ENCODE measurements at regions not wholly inside any gene's neighbourhood (a gene's known extent, or its start where the extent isn't known, plus 50 kb on each side); places are given as distances from the start of the nearest gene placed in this dataset.

DNA sequence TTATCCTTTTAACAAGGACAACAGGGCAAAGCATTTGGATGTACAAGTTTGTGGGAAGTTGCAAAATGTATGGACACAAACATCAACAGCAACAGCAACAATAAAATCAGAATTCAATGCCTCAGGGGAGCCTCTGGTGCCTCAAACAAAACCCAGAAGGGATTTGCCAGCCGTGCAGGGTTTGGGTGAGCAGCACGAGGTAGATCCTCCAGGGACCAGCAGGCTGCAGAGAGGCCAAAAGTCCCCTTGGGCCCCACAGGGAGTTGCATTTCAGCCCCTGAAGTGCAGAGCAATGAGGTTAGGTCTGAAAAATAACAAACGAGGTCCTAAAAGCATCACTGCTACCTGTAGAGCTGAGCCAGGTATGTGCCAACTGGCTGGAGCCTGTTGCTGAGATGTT, 51.7 kb upstream of the CPXM2 start:
- TF ChIP-seq CBX3 (IDR thresholded peaks at IDR 0.05; ENCODE audit: low read depth): no peak
- TF ChIP-seq, protein P1, sequence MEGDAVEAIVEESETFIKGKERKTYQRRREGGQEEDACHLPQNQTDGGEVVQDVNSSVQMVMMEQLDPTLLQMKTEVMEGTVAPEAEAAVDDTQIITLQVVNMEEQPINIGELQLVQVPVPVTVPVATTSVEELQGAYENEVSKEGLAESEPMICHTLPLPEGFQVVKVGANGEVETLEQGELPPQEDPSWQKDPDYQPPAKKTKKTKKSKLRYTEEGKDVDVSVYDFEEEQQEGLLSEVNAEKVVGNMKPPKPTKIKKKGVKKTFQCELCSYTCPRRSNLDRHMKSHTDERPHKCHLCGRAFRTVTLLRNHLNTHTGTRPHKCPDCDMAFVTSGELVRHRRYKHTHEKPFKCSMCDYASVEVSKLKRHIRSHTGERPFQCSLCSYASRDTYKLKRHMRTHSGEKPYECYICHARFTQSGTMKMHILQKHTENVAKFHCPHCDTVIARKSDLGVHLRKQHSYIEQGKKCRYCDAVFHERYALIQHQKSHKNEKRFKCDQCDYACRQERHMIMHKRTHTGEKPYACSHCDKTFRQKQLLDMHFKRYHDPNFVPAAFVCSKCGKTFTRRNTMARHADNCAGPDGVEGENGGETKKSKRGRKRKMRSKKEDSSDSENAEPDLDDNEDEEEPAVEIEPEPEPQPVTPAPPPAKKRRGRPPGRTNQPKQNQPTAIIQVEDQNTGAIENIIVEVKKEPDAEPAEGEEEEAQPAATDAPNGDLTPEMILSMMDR (IDR thresholded peaks at IDR 0.05 in 2 of 3, conservative IDR thresholded peaks at IDR 0.05 in 1 of 3; ENCODE audit: borderline replicate concordance in 1 of 3, insufficient read depth in 1 of 3, low read depth in 2 of 3, low read length in 2 of 3): no peak
- TF ChIP-seq, protein P2, sequence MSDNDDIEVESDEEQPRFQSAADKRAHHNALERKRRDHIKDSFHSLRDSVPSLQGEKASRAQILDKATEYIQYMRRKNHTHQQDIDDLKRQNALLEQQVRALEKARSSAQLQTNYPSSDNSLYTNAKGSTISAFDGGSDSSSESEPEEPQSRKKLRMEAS (IDR thresholded peaks at IDR 0.05): no peak
- TF ChIP-seq POLR2A (IDR thresholded peaks at IDR 0.05; ENCODE audit: borderline replicate concordance, extremely low read depth, insufficient read depth, insufficient read length): no peak
- TF ChIP-seq SP1 (IDR thresholded peaks at IDR 0.05; ENCODE audit: low read depth): no peak
- no peak for TF ChIP-seq JUND (IDR thresholded peaks at IDR 0.05)
- TF ChIP-seq, protein P3, sequence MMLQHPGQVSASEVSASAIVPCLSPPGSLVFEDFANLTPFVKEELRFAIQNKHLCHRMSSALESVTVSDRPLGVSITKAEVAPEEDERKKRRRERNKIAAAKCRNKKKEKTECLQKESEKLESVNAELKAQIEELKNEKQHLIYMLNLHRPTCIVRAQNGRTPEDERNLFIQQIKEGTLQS (IDR thresholded peaks at IDR 0.05): no peak
- no peak for TF ChIP-seq RAD21 (IDR thresholded peaks at IDR 0.05; ENCODE audit: low read depth)
- no peak for TF ChIP-seq SRF (IDR thresholded peaks at IDR 0.05; ENCODE audit: low read depth)

All from HCT116 (cell line).